ENCODE measurements at regions not wholly inside any gene's neighbourhood (a gene's known extent, or its start where the extent isn't known, plus 50 kb on each side); places are given as distances from the start of the nearest gene placed in this dataset.

- DNase-seq (ENCODE audit: low spot score) = no peak
- Histone ChIP-seq H3K4me1 (ENCODE audit: control insufficient read depth in 1 of 2, low read depth in 2 of 2) (no peaks in the 10 kb centered on the region), H3K27me3 (replicated peaks; ENCODE audit: insufficient read depth) (no peaks in the 10 kb centered on the region), H3K27ac (no peak overlapping the region), H3K36me3 (no peaks in the 10 kb centered on the region), H3K4me3 (no peak overlapping the region), H3K9me3 (no peaks in the 10 kb centered on the region)
- ATAC-seq (ENCODE audit: insufficient number of reproducible peaks, low FRiP score, low read depth) = no peak
- no peak for TF ChIP-seq CTCF (IDR thresholded peaks at IDR 0.05)
Observed at GRCh38 chr20:55099251-55099650, 623.9 kb downstream of the DOK5 start.

GRCh38 chr20:55097621-55098020, 622.2 kb downstream of the DOK5 start:
- ATAC-seq (ENCODE audit: insufficient number of reproducible peaks, low FRiP score, low read depth) (no peak), DNase-seq (ENCODE audit: low spot score) (no peak)
- Histone ChIP-seq H3K4me3 (no peak overlapping the region), H3K9me3 (no peaks in the 10 kb centered on the region), H3K36me3 (no peaks in the 10 kb centered on the region), H3K4me1 (ENCODE audit: control insufficient read depth in 1 of 2, low read depth in 2 of 2) (no peaks in the 10 kb centered on the region), H3K27me3 (replicated peaks; ENCODE audit: insufficient read depth) (no peaks in the 10 kb centered on the region), H3K27ac (no peak overlapping the region)
- TF ChIP-seq CTCF (IDR thresholded peaks at IDR 0.05) = no peak

- no peaks in the 10 kb centered on the region for H3K9me3 ChIP-seq
- ATAC-seq (ENCODE audit: insufficient number of reproducible peaks, low FRiP score, low read depth) (no peak), DNase-seq (ENCODE audit: low spot score) (no peak)
- no peak overlapping the region for H3K27ac ChIP-seq
- no peaks in the 10 kb centered on the region for H3K4me1 ChIP-seq (ENCODE audit: control insufficient read depth in 1 of 2, low read depth in 2 of 2)
- no peaks in the 10 kb centered on the region for H3K36me3 ChIP-seq
- TF ChIP-seq CTCF (IDR thresholded peaks at IDR 0.05) = no peak
- no peaks in the 10 kb centered on the region for H3K27me3 ChIP-seq (replicated peaks; ENCODE audit: insufficient read depth)
- H3K4me3 ChIP-seq = no peak overlapping the region
Observed at GRCh38 chr20:55095745-55096400, 620.5 kb downstream of the DOK5 start.

GRCh38 chr20:55094353-55094861, 619.0 kb downstream of the DOK5 start:
- ATAC-seq (ENCODE audit: insufficient number of reproducible peaks, low FRiP score, low read depth) = no peak
- no peak overlapping the region for H3K4me3 ChIP-seq
- H3K36me3 ChIP-seq = no peaks in the 10 kb centered on the region
- no peak for TF ChIP-seq CTCF (IDR thresholded peaks at IDR 0.05)
- no peaks in the 10 kb centered on the region for H3K27me3 ChIP-seq (replicated peaks; ENCODE audit: insufficient read depth)
- H3K9me3 ChIP-seq = no peaks in the 10 kb centered on the region
- no peak for DNase-seq (ENCODE audit: low spot score)
- H3K27ac ChIP-seq = no peak overlapping the region
- H3K4me1 ChIP-seq (ENCODE audit: control insufficient read depth in 1 of 2, low read depth in 2 of 2) = no peaks in the 10 kb centered on the region

- TF ChIP-seq CTCF (IDR thresholded peaks at IDR 0.05) = no peak
Observed at GRCh38 chr20:55090286-55090685, 614.9 kb downstream of the DOK5 start.

More at GRCh38 chr20:55090286-55090685, 614.9 kb downstream of the DOK5 start:
- no peaks in the 10 kb centered on the region for H3K9me3 ChIP-seq
- DNase-seq (ENCODE audit: low spot score) (no peak), ATAC-seq (ENCODE audit: insufficient number of reproducible peaks, low FRiP score, low read depth) (no peak)
- no peak overlapping the region for H3K27ac ChIP-seq
- H3K36me3 ChIP-seq = no peaks in the 10 kb centered on the region
- H3K27me3 ChIP-seq (replicated peaks; ENCODE audit: insufficient read depth) = no peaks in the 10 kb centered on the region
- H3K4me3 ChIP-seq = no peak overlapping the region
- no peaks in the 10 kb centered on the region for H3K4me1 ChIP-seq (ENCODE audit: control insufficient read depth in 1 of 2, low read depth in 2 of 2)
